GM18951 (cell line): ENCODE measurements at regions not wholly inside any gene's neighbourhood (a gene's known extent, or its start where the extent isn't known, plus 50 kb on each side); places are given as distances from the start of the nearest gene placed in this dataset.

Experiments used
- POLR2A ChIP-seq: IDR thresholded peaks from 4 replicates; pipeline ENCODE4 v1.6.1; 2011; ENCODE audit warnings: mild to moderate bottlenecking; ENCODE audit not compliant: insufficient read length, insufficient read depth; ENCODE audit errors: extremely low read depth
- in situ Hi-C: fragments of 300-500 bp; cut with MboI; formaldehyde crosslinking; loops from one replicate; pipeline ENCODE4 v1.12.0; 2022; ENCODE audit warnings: low sequenced_read_pairs, mixed read lengths, inconsistent platforms; ENCODE audit not compliant: unreplicated experiment

GRCh38 chr15:47157827-47158226, 559.5 kb upstream of the SEMA6D start:
- no peak for TF ChIP-seq POLR2A

DNA sequence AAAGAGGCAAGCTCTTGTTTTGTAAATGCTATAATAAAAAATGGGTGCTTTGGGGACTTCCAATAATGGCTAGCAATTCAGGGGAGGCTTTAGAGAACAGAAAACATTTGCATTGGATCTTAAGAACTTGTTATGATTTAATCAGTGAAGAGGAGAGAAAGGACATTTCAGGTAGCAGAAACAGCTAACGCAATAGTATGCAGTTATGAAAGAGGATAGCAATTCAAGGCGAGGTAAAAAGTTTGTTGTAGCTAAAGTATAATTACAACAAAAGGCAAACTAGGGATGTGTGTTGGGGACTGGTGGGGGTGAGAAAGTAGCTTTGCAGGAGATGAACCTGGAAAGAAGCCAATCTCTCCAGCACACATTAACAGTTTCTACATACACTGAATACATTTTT, 558.7 kb upstream of the SEMA6D start:
- in situ Hi-C loops: no loop called here
- TF ChIP-seq POLR2A: no peak

More at GRCh38 chr15:47157827-47158226, 559.5 kb upstream of the SEMA6D start:
- in situ Hi-C loops: no loop called here

- no peak for TF ChIP-seq POLR2A
- in situ Hi-C loops: loop anchor here (25.0 kb wide), 1 partner anchor 1110 kb away; no protein-coding TSS in a partner anchor
Measured at GRCh38 chr15:47177177-47177576, 540.1 kb upstream of the SEMA6D start.

GRCh38 chr15:47179988-47180387, 537.3 kb upstream of the SEMA6D start:
- in situ Hi-C loops: loop anchor here (25.0 kb wide), 1 partner anchor 1107 kb away; no protein-coding TSS in a partner anchor
- TF ChIP-seq POLR2A: no peak

- in situ Hi-C loops: loop anchor here (25.0 kb wide), 1 partner anchor 1104 kb away; no protein-coding TSS in a partner anchor
- TF ChIP-seq POLR2A: no peak
Measured at GRCh38 chr15:47182818-47183217, 534.5 kb upstream of the SEMA6D start.

DNA sequence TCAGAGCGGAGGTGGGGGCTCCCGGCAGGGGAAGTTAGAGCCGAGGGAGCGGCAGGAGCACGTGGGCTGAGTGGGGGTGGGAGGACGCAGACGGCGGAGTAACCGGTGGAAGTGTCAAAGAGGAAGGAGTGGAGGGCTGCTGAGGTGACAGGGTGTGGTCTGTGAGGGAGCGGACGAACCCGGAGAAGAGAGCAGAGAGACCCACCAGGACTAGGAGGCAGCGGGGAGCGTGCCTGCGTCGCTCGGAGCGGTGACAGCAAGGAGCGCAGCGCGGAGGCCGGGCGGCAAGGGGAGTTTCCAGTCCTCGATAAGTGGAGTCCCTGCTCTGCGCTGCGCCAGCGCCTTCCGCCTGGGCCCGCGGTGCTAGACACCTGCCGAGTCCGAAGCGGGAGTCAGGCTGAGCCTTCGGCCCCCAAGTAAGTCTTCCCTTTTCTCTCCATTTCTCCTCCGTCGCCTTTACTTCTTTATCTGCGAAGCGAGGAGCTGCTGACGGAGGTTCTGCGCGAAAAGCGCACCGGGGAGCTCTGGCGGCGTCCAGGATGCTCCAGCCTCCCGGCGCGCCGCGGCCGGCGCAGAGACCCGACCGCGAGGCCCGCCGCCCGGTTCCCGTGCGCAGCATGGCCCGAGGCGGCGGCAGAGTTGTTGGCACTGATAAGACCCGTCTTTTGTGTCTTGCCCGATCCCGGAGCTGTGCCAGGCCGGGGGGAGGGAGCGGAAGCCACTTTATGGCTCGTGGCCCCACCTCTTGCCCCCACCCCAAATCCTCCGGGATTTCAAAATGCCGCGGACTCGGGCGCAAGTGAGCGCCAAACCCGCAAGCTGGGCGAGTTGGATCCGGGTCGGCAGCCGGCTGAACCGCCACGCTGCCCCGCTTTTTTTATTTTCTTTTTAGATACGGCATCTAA, 533.0 kb upstream of the SEMA6D start:
- TF ChIP-seq POLR2A: no peak
- in situ Hi-C loops: loop anchor here (25.0 kb wide), 1 partner anchor 1103 kb away; no protein-coding TSS in a partner anchor

- no peak for TF ChIP-seq POLR2A
- in situ Hi-C loops: loop anchor here (25.0 kb wide), 1 partner anchor 1102 kb away; no protein-coding TSS in a partner anchor
Measured at GRCh38 chr15:47184908-47185801, 532.1 kb upstream of the SEMA6D start.

DNA sequence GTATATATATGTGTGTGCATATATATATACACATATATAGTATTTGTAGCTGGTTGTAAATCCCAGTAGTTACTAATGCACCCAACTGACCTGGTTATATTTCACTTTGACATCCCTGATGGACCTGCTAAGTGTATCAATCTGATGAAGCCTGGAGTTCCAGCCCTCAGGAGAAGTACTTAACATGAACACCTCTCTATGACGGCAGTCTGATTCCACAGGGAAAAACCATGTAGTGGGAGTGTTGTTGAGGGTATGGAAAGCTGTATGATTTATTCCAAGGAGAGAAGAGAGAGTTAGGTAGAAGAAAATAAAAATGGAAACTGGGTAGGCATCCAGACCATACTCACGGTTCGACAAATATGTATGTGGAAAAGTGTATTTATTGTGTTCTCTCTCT, 531.2 kb upstream of the SEMA6D start:
- TF ChIP-seq POLR2A: no peak
- in situ Hi-C loops: loop anchor here (25.0 kb wide), 1 partner anchor 1101 kb away; no protein-coding TSS in a partner anchor

DNA sequence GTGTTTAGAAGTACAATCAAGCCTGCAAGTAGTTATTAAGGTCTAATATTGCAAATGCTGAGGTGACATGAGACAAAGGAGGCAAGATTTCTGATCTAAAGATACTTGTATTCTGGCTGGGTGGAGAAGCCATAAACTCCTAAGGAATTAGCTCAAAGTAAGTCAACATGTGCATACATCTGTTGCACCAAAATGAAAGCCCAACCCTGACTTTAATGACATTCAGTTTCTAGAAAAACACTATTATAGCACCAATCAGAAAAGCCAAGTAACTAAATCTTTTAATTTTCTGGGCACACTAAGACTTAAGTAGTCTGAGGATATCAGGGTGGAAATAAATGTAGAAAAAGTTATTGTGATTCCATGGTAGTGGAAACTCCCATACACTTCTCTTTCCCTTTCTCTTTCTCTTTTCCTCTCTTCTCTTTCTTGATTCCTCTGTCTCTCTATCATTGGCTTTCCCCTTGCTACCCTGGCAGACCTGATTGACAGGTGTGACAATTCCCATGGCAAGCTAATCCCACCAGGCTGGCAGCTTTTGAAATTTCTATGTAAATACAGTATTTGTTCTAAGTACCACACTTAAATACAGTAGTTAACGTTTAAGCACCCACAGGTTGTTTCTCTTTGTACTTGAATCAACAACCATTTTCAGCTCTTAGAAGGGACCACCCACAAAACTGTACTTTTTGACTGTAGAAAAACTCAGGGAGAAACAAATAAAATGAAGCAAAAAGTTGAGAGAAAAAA, 528.4 kb upstream of the SEMA6D start:
- in situ Hi-C loops: loop anchor here (25.0 kb wide), 1 partner anchor 1098 kb away; no protein-coding TSS in a partner anchor
- no peak for TF ChIP-seq POLR2A

GRCh38 chr15:47194718-47195117, 522.6 kb upstream of the SEMA6D start:
- in situ Hi-C loops: loop anchor here (25.0 kb wide), 1 partner anchor 1093 kb away; no protein-coding TSS in a partner anchor
- no peak for TF ChIP-seq POLR2A

GRCh38 chr15:47196048-47196447, 521.3 kb upstream of the SEMA6D start:
- no peak for TF ChIP-seq POLR2A
- in situ Hi-C loops: loop anchor here (25.0 kb wide), 1 partner anchor 1091 kb away; no protein-coding TSS in a partner anchor

DNA sequence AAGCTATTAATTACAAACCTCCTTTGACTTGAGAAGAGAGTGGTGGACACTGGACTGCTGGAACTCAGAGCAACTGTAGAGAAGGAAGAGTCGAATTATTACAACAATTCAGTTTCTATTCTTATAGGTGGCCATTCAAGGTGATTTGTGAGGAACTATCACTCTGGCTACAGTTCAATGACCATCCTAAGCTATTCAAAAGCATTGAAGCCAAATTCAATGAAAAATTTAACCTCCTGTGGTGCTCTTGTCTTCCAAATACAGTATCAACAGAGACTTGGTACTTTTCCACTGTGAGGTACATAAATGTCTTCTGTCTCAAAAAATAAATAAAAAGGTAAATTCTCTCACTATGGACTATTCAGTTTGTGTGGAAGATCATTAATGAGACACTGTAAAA, 513.3 kb upstream of the SEMA6D start:
- in situ Hi-C loops: loop anchor here (25.0 kb wide), 1 partner anchor 783 kb away; no protein-coding TSS in a partner anchor
- no peak for TF ChIP-seq POLR2A

DNA sequence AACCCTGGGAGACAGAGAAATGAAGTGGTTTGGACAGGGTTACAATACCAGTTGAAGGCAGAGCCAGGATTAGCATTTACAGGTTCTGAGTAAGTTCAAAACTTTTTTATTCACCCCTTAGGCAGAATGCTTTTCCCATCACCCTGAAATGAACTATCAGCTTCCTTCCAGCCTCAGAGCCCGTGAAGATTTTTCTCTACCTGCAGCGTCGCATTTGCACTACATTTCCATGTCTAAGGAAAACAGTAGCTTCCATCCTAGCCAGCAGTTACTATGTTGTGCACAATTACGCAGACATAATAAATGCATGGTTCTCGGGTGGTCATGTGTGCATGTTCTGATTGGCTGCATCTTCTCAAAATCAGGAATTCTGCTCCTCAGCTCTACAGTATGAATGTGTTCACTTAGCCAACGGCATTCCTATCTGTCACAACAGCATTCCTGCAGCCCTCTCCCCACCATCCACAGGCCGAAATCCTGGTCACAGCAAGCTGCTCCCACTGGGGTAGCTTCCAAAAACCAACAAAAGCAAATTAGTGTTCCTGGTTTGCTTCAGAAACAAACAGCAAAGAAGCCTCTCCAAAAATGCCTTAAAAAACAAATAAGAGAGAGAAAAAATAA, 510.8 kb upstream of the SEMA6D start:
- TF ChIP-seq POLR2A: no peak
- in situ Hi-C loops: loop anchor here (25.0 kb wide), 1 partner anchor 781 kb away; no protein-coding TSS in a partner anchor
